ENCODE measurements at regions not wholly inside any gene's neighbourhood (a gene's known extent, or its start where the extent isn't known, plus 50 kb on each side); places are given as distances from the start of the nearest gene placed in this dataset.

DNA sequence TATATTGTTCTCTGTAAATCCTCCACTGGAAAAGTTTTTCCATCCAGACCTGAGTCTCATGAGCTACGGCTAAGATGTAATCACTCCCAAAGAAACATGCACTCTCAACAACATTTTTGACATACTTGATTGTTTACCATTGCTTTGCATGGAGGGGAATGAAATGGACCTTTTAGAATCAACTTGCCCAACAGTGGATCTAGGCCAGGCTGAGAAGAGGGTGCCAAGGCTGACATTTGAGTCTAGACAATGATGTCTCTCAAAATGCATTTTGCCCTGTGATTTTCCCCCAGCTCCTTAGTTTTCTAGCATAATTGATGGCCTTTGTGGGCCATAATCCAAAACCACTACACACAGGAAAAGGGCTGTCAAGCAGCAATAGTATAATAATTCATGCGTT, 297.9 kb upstream of the KLF6 start:
- no peak overlapping the region for H3K4me3 ChIP-seq (ENCODE audit: low read length)
- no peaks in the 10 kb centered on the region for H3K4me1 ChIP-seq (ENCODE audit: control insufficient read depth, insufficient read depth, low read length)
- H3K9me3 ChIP-seq (ENCODE audit: control insufficient read depth, insufficient read depth, low read length) = no peaks in the 10 kb centered on the region
- H3K36me3 ChIP-seq (ENCODE audit: control insufficient read depth, insufficient read depth, low read length) = no peaks in the 10 kb centered on the region
- no peak overlapping the region for H3K27ac ChIP-seq (ENCODE audit: low read length)
- WGBS (ENCODE audit: insufficient coverage, insufficient read length) = no CpG with 5 or more reads among the region's 2 CpGs
- DNase-seq (ENCODE audit: low read depth, low spot score) = no peak
- H3K27me3 ChIP-seq (ENCODE audit: control insufficient read depth, insufficient read depth, low read length) = no peaks in the 10 kb centered on the region

DNA sequence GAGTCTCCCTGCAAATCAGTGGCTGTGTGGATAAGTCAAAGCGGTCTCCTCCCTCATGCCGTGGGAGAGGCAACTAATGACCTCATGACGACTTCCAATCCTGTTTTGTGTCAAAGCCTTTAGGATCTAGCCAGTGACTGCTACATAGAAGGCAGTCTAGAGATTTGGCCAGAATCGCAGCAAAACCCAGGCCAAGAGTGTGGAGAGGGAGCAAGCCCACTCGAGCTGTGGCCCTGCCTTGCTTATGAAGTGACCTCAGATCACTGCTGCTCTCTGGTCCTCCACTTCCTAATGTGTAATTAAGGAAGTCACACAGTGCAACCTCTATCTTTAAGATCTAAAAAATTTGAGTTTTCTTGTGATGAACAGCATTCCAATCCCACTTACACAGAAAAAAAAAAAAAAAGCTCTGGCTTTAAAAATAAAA, 296.7 kb upstream of the KLF6 start:
- Histone ChIP-seq H3K27me3 (ENCODE audit: control insufficient read depth, insufficient read depth, low read length) (no peaks in the 10 kb centered on the region), H3K4me1 (ENCODE audit: control insufficient read depth, insufficient read depth, low read length) (no peaks in the 10 kb centered on the region), H3K27ac (ENCODE audit: low read length) (no peak overlapping the region), H3K36me3 (ENCODE audit: control insufficient read depth, insufficient read depth, low read length) (no peaks in the 10 kb centered on the region), H3K4me3 (ENCODE audit: low read length) (no peak overlapping the region), H3K9me3 (ENCODE audit: control insufficient read depth, insufficient read depth, low read length) (no peaks in the 10 kb centered on the region)
- WGBS (ENCODE audit: insufficient coverage, insufficient read length) = no CpG with 5 or more reads among the region's 5 CpGs
- no peak for DNase-seq (ENCODE audit: low read depth, low spot score)

DNA sequence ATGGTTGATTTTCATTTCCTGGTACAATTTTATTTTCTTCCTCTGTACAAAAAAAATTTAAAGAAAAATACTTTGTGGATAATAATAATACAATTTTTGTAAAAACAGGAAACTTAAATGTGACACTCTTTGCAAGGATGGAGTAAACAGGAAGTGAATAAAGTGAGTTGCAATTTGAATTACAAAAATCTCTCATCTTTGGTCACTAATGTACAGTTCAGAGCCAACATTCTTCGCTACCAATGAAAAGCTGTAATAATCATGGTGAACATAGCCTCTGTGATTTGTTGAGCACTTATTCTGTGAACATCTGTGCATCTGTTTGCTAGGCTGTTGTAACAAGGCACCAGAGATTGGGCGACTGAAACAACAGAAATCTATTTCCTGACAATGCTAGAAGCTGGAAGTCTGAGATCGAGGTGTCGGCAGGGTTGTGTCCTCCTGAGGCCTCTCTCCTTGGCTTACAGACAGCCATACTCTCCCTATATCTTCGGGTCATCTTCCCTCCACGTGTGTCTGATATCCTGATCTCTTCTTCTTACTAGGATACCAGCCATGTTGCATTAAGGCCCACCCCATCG, 295.3 kb upstream of the KLF6 start:
- DNase-seq (ENCODE audit: low read depth, low spot score) = no peak
- H3K36me3 ChIP-seq (ENCODE audit: control insufficient read depth, insufficient read depth, low read length) = no peaks in the 10 kb centered on the region
- no peak overlapping the region for H3K4me3 ChIP-seq (ENCODE audit: low read length)
- no peak overlapping the region for H3K27ac ChIP-seq (ENCODE audit: low read length)
- H3K9me3 ChIP-seq (ENCODE audit: control insufficient read depth, insufficient read depth, low read length) = no peaks in the 10 kb centered on the region
- H3K4me1 ChIP-seq (ENCODE audit: control insufficient read depth, insufficient read depth, low read length) = no peaks in the 10 kb centered on the region
- H3K27me3 ChIP-seq (ENCODE audit: control insufficient read depth, insufficient read depth, low read length) = no peaks in the 10 kb centered on the region
- no CpG with 5 or more reads among the region's 7 CpGs for WGBS (ENCODE audit: insufficient coverage, insufficient read length)

- Histone ChIP-seq H3K9me3 (ENCODE audit: control insufficient read depth, insufficient read depth, low read length) (no peaks in the 10 kb centered on the region), H3K4me1 (ENCODE audit: control insufficient read depth, insufficient read depth, low read length) (no peaks in the 10 kb centered on the region), H3K4me3 (ENCODE audit: low read length) (no peak overlapping the region), H3K36me3 (ENCODE audit: control insufficient read depth, insufficient read depth, low read length) (no peaks in the 10 kb centered on the region), H3K27ac (ENCODE audit: low read length) (no peak overlapping the region), H3K27me3 (ENCODE audit: control insufficient read depth, insufficient read depth, low read length) (no peaks in the 10 kb centered on the region)
- no peak for DNase-seq (ENCODE audit: low read depth, low spot score)
- WGBS (ENCODE audit: insufficient coverage, insufficient read length) = no CpG with 5 or more reads among the region's 5 CpGs
These were observed 294.8 kb upstream of the KLF6 start for GRCh38 chr10:4079803-4080202.

DNA sequence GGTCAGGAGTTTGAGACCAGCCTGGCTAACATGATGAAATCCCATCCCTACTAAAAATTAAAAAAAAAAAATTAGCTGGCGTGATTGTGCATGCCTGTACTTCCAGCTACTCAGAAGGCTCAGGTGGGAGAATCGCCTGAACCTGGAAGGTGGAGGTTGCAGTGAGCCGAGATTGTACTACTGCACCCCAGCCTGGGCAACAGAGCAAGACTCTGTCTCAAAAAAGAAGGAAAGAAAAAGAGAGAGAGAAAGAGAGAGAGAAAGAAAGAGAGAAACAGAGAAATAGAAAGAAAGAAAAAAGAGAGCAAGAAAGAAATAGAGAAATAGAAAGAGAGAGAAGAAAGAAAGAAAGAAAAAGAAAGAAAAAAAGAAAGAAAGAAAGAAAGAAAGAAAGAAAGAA, 292.8 kb upstream of the KLF6 start:
- Histone ChIP-seq H3K4me1 (ENCODE audit: control insufficient read depth, insufficient read depth, low read length) (no peaks in the 10 kb centered on the region), H3K27ac (ENCODE audit: low read length) (no peak overlapping the region), H3K36me3 (ENCODE audit: control insufficient read depth, insufficient read depth, low read length) (no peaks in the 10 kb centered on the region), H3K4me3 (ENCODE audit: low read length) (no peak overlapping the region), H3K9me3 (ENCODE audit: control insufficient read depth, insufficient read depth, low read length) (no peaks in the 10 kb centered on the region), H3K27me3 (ENCODE audit: control insufficient read depth, insufficient read depth, low read length) (no peaks in the 10 kb centered on the region)
- DNase-seq (ENCODE audit: low read depth, low spot score) = no peak
- no CpG with 5 or more reads among the region's 3 CpGs for WGBS (ENCODE audit: insufficient coverage, insufficient read length)

GRCh38 chr10:4076983-4077382, 292.0 kb upstream of the KLF6 start:
- DNase-seq (ENCODE audit: low read depth, low spot score) = no peak
- Histone ChIP-seq H3K27ac (ENCODE audit: low read length) (no peak overlapping the region), H3K27me3 (ENCODE audit: control insufficient read depth, insufficient read depth, low read length) (no peaks in the 10 kb centered on the region), H3K4me3 (ENCODE audit: low read length) (no peak overlapping the region), H3K36me3 (ENCODE audit: control insufficient read depth, insufficient read depth, low read length) (no peaks in the 10 kb centered on the region), H3K4me1 (ENCODE audit: control insufficient read depth, insufficient read depth, low read length) (no peaks in the 10 kb centered on the region), H3K9me3 (ENCODE audit: control insufficient read depth, insufficient read depth, low read length) (no peaks in the 10 kb centered on the region)
- no CpG with 5 or more reads among the region's 9 CpGs for WGBS (ENCODE audit: insufficient coverage, insufficient read length)

GRCh38 chr10:4075443-4075842, 290.4 kb upstream of the KLF6 start:
- no CpG with 5 or more reads among the region's 7 CpGs for WGBS (ENCODE audit: insufficient coverage, insufficient read length)
- DNase-seq (ENCODE audit: low read depth, low spot score) = no peak
- Histone ChIP-seq H3K9me3 (ENCODE audit: control insufficient read depth, insufficient read depth, low read length) (no peaks in the 10 kb centered on the region), H3K4me3 (ENCODE audit: low read length) (no peak overlapping the region), H3K4me1 (ENCODE audit: control insufficient read depth, insufficient read depth, low read length) (no peaks in the 10 kb centered on the region), H3K27me3 (ENCODE audit: control insufficient read depth, insufficient read depth, low read length) (no peaks in the 10 kb centered on the region), H3K27ac (ENCODE audit: low read length) (no peak overlapping the region), H3K36me3 (ENCODE audit: control insufficient read depth, insufficient read depth, low read length) (no peaks in the 10 kb centered on the region)

GRCh38 chr10:4074545-4075407, 289.8 kb upstream of the KLF6 start:
- H3K27ac ChIP-seq (ENCODE audit: low read length) = no peak overlapping the region
- no peak overlapping the region for H3K4me3 ChIP-seq (ENCODE audit: low read length)
- no peaks in the 10 kb centered on the region for H3K36me3 ChIP-seq (ENCODE audit: control insufficient read depth, insufficient read depth, low read length)
- H3K27me3 ChIP-seq (ENCODE audit: control insufficient read depth, insufficient read depth, low read length) = no peaks in the 10 kb centered on the region
- DNase-seq (ENCODE audit: low read depth, low spot score) = no peak
- no peaks in the 10 kb centered on the region for H3K9me3 ChIP-seq (ENCODE audit: control insufficient read depth, insufficient read depth, low read length)
- H3K4me1 ChIP-seq (ENCODE audit: control insufficient read depth, insufficient read depth, low read length) = no peaks in the 10 kb centered on the region
- WGBS (ENCODE audit: insufficient coverage, insufficient read length) = no CpG with 5 or more reads among the region's 10 CpGs

DNA sequence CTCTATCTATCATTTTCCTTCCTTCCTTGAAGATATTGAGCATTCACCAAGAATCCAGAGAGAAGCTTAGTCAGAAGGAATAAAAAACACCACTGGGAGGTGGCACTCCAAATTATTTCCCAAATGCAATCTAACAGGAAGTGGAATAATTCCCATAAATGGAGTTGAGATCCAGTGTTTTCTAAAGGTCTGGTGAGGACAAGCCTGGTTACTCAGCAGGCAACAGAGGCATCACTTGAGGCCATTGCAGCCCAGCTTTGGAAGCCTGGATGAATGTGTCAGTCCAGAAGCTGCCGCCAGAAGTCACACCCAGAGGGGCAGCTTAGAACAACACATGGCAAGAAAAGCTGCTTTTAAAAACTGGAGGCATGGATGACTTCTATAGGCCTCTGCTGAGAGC, 288.9 kb upstream of the KLF6 start:
- no peak for DNase-seq (ENCODE audit: low read depth, low spot score)
- no CpG with 5 or more reads among the region's 1 CpG for WGBS (ENCODE audit: insufficient coverage, insufficient read length)
- H3K27ac ChIP-seq (ENCODE audit: low read length) = no peak overlapping the region
- H3K36me3 ChIP-seq (ENCODE audit: control insufficient read depth, insufficient read depth, low read length) = no peaks in the 10 kb centered on the region
- no peaks in the 10 kb centered on the region for H3K4me1 ChIP-seq (ENCODE audit: control insufficient read depth, insufficient read depth, low read length)
- H3K9me3 ChIP-seq (ENCODE audit: control insufficient read depth, insufficient read depth, low read length) = no peaks in the 10 kb centered on the region
- H3K27me3 ChIP-seq (ENCODE audit: control insufficient read depth, insufficient read depth, low read length) = no peaks in the 10 kb centered on the region
- H3K4me3 ChIP-seq (ENCODE audit: low read length) = no peak overlapping the region

GRCh38 chr10:4070921-4071660, 286.1 kb upstream of the KLF6 start:
- H3K4me3 ChIP-seq (ENCODE audit: low read length) = no peak overlapping the region
- H3K27me3 ChIP-seq (ENCODE audit: control insufficient read depth, insufficient read depth, low read length) = no peaks in the 10 kb centered on the region
- WGBS (ENCODE audit: insufficient coverage, insufficient read length) = no CpG with 5 or more reads among the region's 11 CpGs
- no peaks in the 10 kb centered on the region for H3K36me3 ChIP-seq (ENCODE audit: control insufficient read depth, insufficient read depth, low read length)
- H3K27ac ChIP-seq (ENCODE audit: low read length) = no peak overlapping the region
- no peak for DNase-seq (ENCODE audit: low read depth, low spot score)
- H3K9me3 ChIP-seq (ENCODE audit: control insufficient read depth, insufficient read depth, low read length) = no peaks in the 10 kb centered on the region
- no peaks in the 10 kb centered on the region for H3K4me1 ChIP-seq (ENCODE audit: control insufficient read depth, insufficient read depth, low read length)
